Fibroblast of mammary gland (primary cell): ENCODE measurements at regions not wholly inside any gene's neighbourhood (a gene's known extent, or its start where the extent isn't known, plus 50 kb on each side); places are given as distances from the start of the nearest gene placed in this dataset.
"Not testable (repeated sequence)": the region's sequence is repeated elsewhere in the genome, so short reads cannot be mapped to it uniquely, and the experiment has no call there.

ENCODE experiments used
- DNase-seq: peaks from one replicate; pipeline ENCODE4 v3.0.0-alpha.2; 2010; ENCODE audit warnings: low read depth
- H3K4me3 ChIP-seq: 2 replicates; pipeline ENCODE4 v1.5.1; 2011; ENCODE audit warnings: low read depth, mild to moderate bottlenecking, low read length, moderate library complexity; ENCODE audit not compliant: control insufficient read depth
- CTCF ChIP-seq: conservative IDR thresholded peaks from 2 replicates; pipeline ENCODE4 v1.5.1; 2011; ENCODE audit warnings: low read depth, low read length, inconsistent platforms; ENCODE audit not compliant: control insufficient read depth, insufficient read depth

- peak; percentile 100 for DNase-seq
- TF ChIP-seq CTCF, result no peak
- no peak overlapping the region for H3K4me3 ChIP-seq
Observed at GRCh38 chr13:28574617-28575142, 79.8 kb upstream of the FLT1 start.

- H3K4me3 ChIP-seq, result no peak overlapping the region
- no peak for TF ChIP-seq CTCF
- DNase-seq, result no peak
Observed at GRCh38 chr13:28573595-28574373, 78.9 kb upstream of the FLT1 start.

GRCh38 chr13:28572871-28573270 lies 77.9 kb upstream of the FLT1 start:
- no peak overlapping the region for H3K4me3 ChIP-seq
- DNase-seq, result no peak
- TF ChIP-seq CTCF, result no peak

GRCh38 chr13:28570356-28570755 lies 75.4 kb upstream of the FLT1 start:
- DNase-seq, H3K4me3 ChIP-seq: not testable (repeated sequence)

GRCh38 chr13:28569886-28570285 lies 75.0 kb upstream of the FLT1 start:
- DNase-seq, result no peak
- H3K4me3 ChIP-seq, result no peak overlapping the region
- no peak for TF ChIP-seq CTCF

GRCh38 chr13:28568286-28568685 lies 73.4 kb upstream of the FLT1 start:
- no peak for DNase-seq
- H3K4me3 ChIP-seq, result no peak overlapping the region
- no peak for TF ChIP-seq CTCF

GRCh38 chr13:28566891-28567290 lies 72.0 kb upstream of the FLT1 start:
- no peak overlapping the region for H3K4me3 ChIP-seq
- no peak for TF ChIP-seq CTCF
- DNase-seq, result no peak
